HCT116 (cell line): ENCODE measurements at regions not wholly inside any gene's neighbourhood (a gene's known extent, or its start where the extent isn't known, plus 50 kb on each side); places are given as distances from the start of the nearest gene placed in this dataset.

ENCODE experiments used
- ATF3 ChIP-seq: IDR thresholded peaks from 2 replicates; pipeline ENCODE4 v1.6.1; 2012
- ELF1 ChIP-seq: IDR thresholded peaks from 2 replicates; pipeline ENCODE4 v1.6.1; 2012; ENCODE audit warnings: low read depth, borderline replicate concordance
- EZH2 ChIP-seq: fragments of 200-600 bp; sonication (generic); IDR thresholded peaks from 2 replicates; pipeline ENCODE4 v1.6.1; 2017; ENCODE audit warnings: antibody characterized with exemption, mixed run types
- EZH2phosphoT487 ChIP-seq: fragments of 200-600 bp; IDR thresholded peaks from 2 replicates; pipeline ENCODE4 v1.6.1; 2018; ENCODE audit warnings: antibody characterized with exemption, borderline replicate concordance
- MAX ChIP-seq: IDR thresholded peaks from 2 replicates; pipeline ENCODE4 v1.6.1; 2012
- POLR2A ChIP-seq: IDR thresholded peaks from 2 replicates; pipeline ENCODE4 v1.7.0; 2011; ENCODE audit warnings: borderline replicate concordance; ENCODE audit not compliant: insufficient read depth, insufficient read length; ENCODE audit errors: extremely low read depth
- POLR2AphosphoS5 ChIP-seq: IDR thresholded peaks from 2 replicates; pipeline ENCODE4 v1.6.1; 2011; ENCODE audit warnings: mild to moderate bottlenecking, low read depth, low read length, moderate library complexity
- SP1 ChIP-seq: IDR thresholded peaks from 2 replicates; pipeline ENCODE4 v1.6.1; 2012; ENCODE audit warnings: low read depth
- TCF7L2 ChIP-seq: IDR thresholded peaks from 2 replicates; pipeline ENCODE4 v1.7.0; 2011; ENCODE audit warnings: borderline replicate concordance, inconsistent platforms; ENCODE audit not compliant: insufficient read depth, insufficient read length; ENCODE audit errors: extremely low read depth
- ZBTB33 ChIP-seq: IDR thresholded peaks from 2 replicates; pipeline ENCODE4 v1.6.1; 2011; ENCODE audit warnings: mild to moderate bottlenecking, low read length, moderate library complexity; ENCODE audit not compliant: insufficient replicate concordance; ENCODE audit errors: extremely low read depth
- ZNF274 ChIP-seq: fragments of 200-500 bp; sonication (Bioruptor generic); IDR thresholded peaks from 2 replicates; pipeline ENCODE4 v1.6.1; 2014; ENCODE audit warnings: mild to moderate bottlenecking, low read depth, low read length, inconsistent platforms
- TF ChIP-seq, protein P1 (sequence below), 3 experiments: fragments of 200-600 bp in 1 of 3; sonication (generic) in 1 of 3; IDR thresholded peaks in 2 of 3; conservative IDR thresholded peaks in 1 of 3; 2 replicates each; pipeline ENCODE4 v1.5.1; 2012 to 2017; ENCODE audit warnings: low read depth in 2 of 3, low read length in 2 of 3, antibody characterized with exemption in 1 of 3, borderline replicate concordance in 1 of 3, control low read depth in 1 of 3, mild to moderate bottlenecking in 1 of 3, mixed read lengths in 1 of 3, mixed run types in 1 of 3, moderate library complexity in 1 of 3; ENCODE audit not compliant: insufficient read depth in 1 of 3

- TF ChIP-seq, protein P1, sequence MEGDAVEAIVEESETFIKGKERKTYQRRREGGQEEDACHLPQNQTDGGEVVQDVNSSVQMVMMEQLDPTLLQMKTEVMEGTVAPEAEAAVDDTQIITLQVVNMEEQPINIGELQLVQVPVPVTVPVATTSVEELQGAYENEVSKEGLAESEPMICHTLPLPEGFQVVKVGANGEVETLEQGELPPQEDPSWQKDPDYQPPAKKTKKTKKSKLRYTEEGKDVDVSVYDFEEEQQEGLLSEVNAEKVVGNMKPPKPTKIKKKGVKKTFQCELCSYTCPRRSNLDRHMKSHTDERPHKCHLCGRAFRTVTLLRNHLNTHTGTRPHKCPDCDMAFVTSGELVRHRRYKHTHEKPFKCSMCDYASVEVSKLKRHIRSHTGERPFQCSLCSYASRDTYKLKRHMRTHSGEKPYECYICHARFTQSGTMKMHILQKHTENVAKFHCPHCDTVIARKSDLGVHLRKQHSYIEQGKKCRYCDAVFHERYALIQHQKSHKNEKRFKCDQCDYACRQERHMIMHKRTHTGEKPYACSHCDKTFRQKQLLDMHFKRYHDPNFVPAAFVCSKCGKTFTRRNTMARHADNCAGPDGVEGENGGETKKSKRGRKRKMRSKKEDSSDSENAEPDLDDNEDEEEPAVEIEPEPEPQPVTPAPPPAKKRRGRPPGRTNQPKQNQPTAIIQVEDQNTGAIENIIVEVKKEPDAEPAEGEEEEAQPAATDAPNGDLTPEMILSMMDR (IDR thresholded peaks at IDR 0.05 in 2 of 3, conservative IDR thresholded peaks at IDR 0.05 in 1 of 3; ENCODE audit: borderline replicate concordance in 1 of 3, insufficient read depth in 1 of 3, low read depth in 2 of 3, low read length in 2 of 3): no peak
- TF ChIP-seq POLR2A: no peak
- no peak for TF ChIP-seq SP1
- no peak for TF ChIP-seq EZH2
- no peak for TF ChIP-seq POLR2AphosphoS5
- TF ChIP-seq EZH2phosphoT487: no peak
- no peak for TF ChIP-seq ATF3
- no peak for TF ChIP-seq ZNF274
- no peak for TF ChIP-seq TCF7L2
- TF ChIP-seq MAX: no peak
- no peak for TF ChIP-seq ELF1
- TF ChIP-seq ZBTB33: no peak
These were observed 113.0 kb downstream of the TSEN15 start for GRCh38 chr1:184164536-184164935.
